ENCODE measurements at regions not wholly inside any gene's neighbourhood (a gene's known extent, or its start where the extent isn't known, plus 50 kb on each side); places are given as distances from the start of the nearest gene placed in this dataset.

GRCh38 chr17:77374170-77374936, 233.6 kb downstream of the SEC14L1 start:
- peaks cover 98% of the 10 kb centered on the region for H3K4me1 ChIP-seq
- H3K27me3 ChIP-seq (ENCODE audit: low read depth): no peaks in the 10 kb centered on the region
- no peaks in the 10 kb centered on the region for H3K36me3 ChIP-seq
- TF ChIP-seq, protein P1, sequence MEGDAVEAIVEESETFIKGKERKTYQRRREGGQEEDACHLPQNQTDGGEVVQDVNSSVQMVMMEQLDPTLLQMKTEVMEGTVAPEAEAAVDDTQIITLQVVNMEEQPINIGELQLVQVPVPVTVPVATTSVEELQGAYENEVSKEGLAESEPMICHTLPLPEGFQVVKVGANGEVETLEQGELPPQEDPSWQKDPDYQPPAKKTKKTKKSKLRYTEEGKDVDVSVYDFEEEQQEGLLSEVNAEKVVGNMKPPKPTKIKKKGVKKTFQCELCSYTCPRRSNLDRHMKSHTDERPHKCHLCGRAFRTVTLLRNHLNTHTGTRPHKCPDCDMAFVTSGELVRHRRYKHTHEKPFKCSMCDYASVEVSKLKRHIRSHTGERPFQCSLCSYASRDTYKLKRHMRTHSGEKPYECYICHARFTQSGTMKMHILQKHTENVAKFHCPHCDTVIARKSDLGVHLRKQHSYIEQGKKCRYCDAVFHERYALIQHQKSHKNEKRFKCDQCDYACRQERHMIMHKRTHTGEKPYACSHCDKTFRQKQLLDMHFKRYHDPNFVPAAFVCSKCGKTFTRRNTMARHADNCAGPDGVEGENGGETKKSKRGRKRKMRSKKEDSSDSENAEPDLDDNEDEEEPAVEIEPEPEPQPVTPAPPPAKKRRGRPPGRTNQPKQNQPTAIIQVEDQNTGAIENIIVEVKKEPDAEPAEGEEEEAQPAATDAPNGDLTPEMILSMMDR (IDR thresholded peaks at IDR 0.05; ENCODE audit: borderline replicate concordance): peak; percentile 56
- DNase-seq: peak; percentile 87
- intact Hi-C loops (cut with micrococcal nuclease): no loop called here
- H3K4me3 ChIP-seq: peak overlapping the region; percentile 98
- no peaks in the 10 kb centered on the region for H3K9me3 ChIP-seq (replicated peaks)
- H3K27ac ChIP-seq (replicated peaks): peak overlapping the region; percentile 98

GRCh38 chr17:77375108-77375916, 234.5 kb downstream of the SEC14L1 start:
- H3K27ac ChIP-seq (replicated peaks): peak overlapping the region; percentile 98
- H3K27me3 ChIP-seq (ENCODE audit: low read depth): no peaks in the 10 kb centered on the region
- H3K9me3 ChIP-seq (replicated peaks): no peaks in the 10 kb centered on the region
- H3K4me1 ChIP-seq: peaks cover 98% of the 10 kb centered on the region
- no peak for DNase-seq
- H3K36me3 ChIP-seq: no peaks in the 10 kb centered on the region
- peak overlapping the region; percentile 98 for H3K4me3 ChIP-seq
- intact Hi-C loops (cut with micrococcal nuclease): no loop called here
- TF ChIP-seq, protein P1 (IDR thresholded peaks at IDR 0.05; ENCODE audit: borderline replicate concordance): no peak

DNA sequence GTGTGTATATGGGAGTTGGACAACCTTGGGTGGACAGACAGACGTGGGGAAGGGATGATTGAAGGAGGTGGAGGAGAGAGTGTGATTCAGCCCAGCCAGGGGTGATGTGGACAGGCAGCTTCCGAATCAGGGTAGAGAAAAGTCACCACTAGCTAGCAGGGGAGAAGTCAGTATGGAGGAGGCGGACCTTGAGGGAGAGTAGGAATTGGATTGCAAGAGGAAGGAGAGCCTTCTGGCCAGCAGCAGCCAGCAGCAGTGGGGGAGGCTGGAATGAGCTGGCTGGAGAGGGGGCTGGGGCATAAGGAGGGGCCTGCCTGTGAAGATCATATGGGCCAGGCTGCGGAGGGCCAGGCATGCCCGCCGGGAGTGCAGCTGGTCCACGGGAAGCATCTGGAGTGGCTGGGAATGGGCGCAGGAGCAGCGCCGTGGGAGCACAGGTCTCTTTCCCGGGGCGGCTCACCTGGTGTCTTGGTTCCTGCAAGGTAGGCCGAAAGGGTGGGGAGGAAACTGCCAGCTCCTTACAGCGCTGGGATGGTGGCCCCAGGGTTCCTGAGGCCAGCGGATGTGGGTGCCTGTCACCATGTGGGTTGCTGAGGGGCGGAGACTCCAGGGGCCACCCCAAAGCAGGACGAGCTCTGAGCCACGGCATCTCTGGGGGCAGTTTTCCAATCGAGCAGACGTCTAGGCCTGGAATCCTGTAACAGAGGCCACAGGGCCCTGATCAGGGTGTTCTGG, 235.3 kb downstream of the SEC14L1 start:
- Histone ChIP-seq H3K27me3 (ENCODE audit: low read depth) (no peaks in the 10 kb centered on the region), H3K36me3 (no peaks in the 10 kb centered on the region), H3K9me3 (replicated peaks) (no peaks in the 10 kb centered on the region), H3K4me1 (peaks cover 98% of the 10 kb centered on the region), H3K4me3 (peak overlapping the region; percentile 98), H3K27ac (replicated peaks) (peak overlapping the region; percentile 98)
- intact Hi-C loops (cut with micrococcal nuclease): no loop called here
- DNase-seq: no peak
- TF ChIP-seq, protein P1 (IDR thresholded peaks at IDR 0.05; ENCODE audit: borderline replicate concordance): no peak

- H3K9me3 ChIP-seq (replicated peaks): no peaks in the 10 kb centered on the region
- H3K36me3 ChIP-seq: no peaks in the 10 kb centered on the region
- H3K27ac ChIP-seq (replicated peaks): peak overlapping the region; percentile 98
- DNase-seq: peak; percentile 58
- peak overlapping the region; percentile 98 for H3K4me3 ChIP-seq
- H3K4me1 ChIP-seq: peaks cover 98% of the 10 kb centered on the region
- intact Hi-C loops (cut with micrococcal nuclease): no loop called here
- no peaks in the 10 kb centered on the region for H3K27me3 ChIP-seq (ENCODE audit: low read depth)
- TF ChIP-seq, protein P1 (IDR thresholded peaks at IDR 0.05; ENCODE audit: borderline replicate concordance): no peak
Measured at GRCh38 chr17:77376795-77377709, 236.3 kb downstream of the SEC14L1 start.

Data from left ventricle myocardium inferior (tissue), 1 donor.